H9 (cell line): ENCODE measurements at regions not wholly inside any gene's neighbourhood (a gene's known extent, or its start where the extent isn't known, plus 50 kb on each side); places are given as distances from the start of the nearest gene placed in this dataset.

ENCODE experiments used
- DNase-seq: peaks from one replicate; pipeline ENCODE4 v3.0.0-alpha.2; 2017
- H2AFZ ChIP-seq: one replicate; pipeline ENCODE4 v1.6.1; 2013; ENCODE audit warnings: mild to moderate bottlenecking, low read length, control low read depth, moderate library complexity
- H2AK5ac ChIP-seq: 2 replicates; pipeline ENCODE4 v1.6.1; 2013; ENCODE audit warnings: low read length, control low read depth, mixed read lengths; ENCODE audit not compliant: insufficient read length
- H2BK120ac ChIP-seq: one replicate; pipeline ENCODE4 v1.6.1; 2013; ENCODE audit warnings: low read depth, mild to moderate bottlenecking, low read length, control low read depth, inconsistent platforms; ENCODE audit not compliant: poor library complexity, severe bottlenecking
- H2BK12ac ChIP-seq: 2 replicates; pipeline ENCODE4 v1.6.1; 2013; ENCODE audit warnings: low read length, control low read depth, mixed read lengths, low read depth; ENCODE audit not compliant: insufficient read length
- H2BK15ac ChIP-seq: 2 replicates; pipeline ENCODE4 v1.6.1; 2013; ENCODE audit warnings: low read depth, low read length, control low read depth
- H2BK20ac ChIP-seq: one replicate; pipeline ENCODE4 v1.6.1; 2013; ENCODE audit warnings: low read depth, mild to moderate bottlenecking, low read length, control low read depth, inconsistent platforms; ENCODE audit not compliant: poor library complexity, severe bottlenecking
- H2BK5ac ChIP-seq: 2 replicates; pipeline ENCODE4 v1.6.1; 2013; ENCODE audit warnings: low read length, control low read depth, mixed read lengths; ENCODE audit not compliant: insufficient read length
- H3K14ac ChIP-seq: 2 replicates; pipeline ENCODE4 v1.6.1; 2013; ENCODE audit warnings: low read length, control low read depth; ENCODE audit not compliant: insufficient read depth
- H3K18ac ChIP-seq: 2 replicates; pipeline ENCODE4 v1.6.1; 2013; ENCODE audit warnings: low read depth, mild to moderate bottlenecking, mixed read lengths, low read length, control low read depth; ENCODE audit not compliant: insufficient read length
- H3K23ac ChIP-seq: 2 replicates; pipeline ENCODE4 v1.6.1; 2013; ENCODE audit warnings: low read length, control low read depth, mixed read lengths, low read depth; ENCODE audit not compliant: insufficient read length
- H3K23me2 ChIP-seq: 2 replicates; pipeline ENCODE4 v1.6.1; 2013; ENCODE audit warnings: low read depth, mild to moderate bottlenecking, mixed read lengths, low read length, control low read depth; ENCODE audit not compliant: insufficient read length, poor library complexity, severe bottlenecking
- H3K27ac ChIP-seq: 2 replicates; pipeline ENCODE4 v1.5.1; 2013; ENCODE audit warnings: low read length, control low read depth, mixed read lengths, low read depth; ENCODE audit not compliant: insufficient read length
- H3K27me3 ChIP-seq: 2 replicates; pipeline ENCODE4 v1.6.1; 2013; ENCODE audit warnings: low read length, control low read depth, inconsistent platforms; ENCODE audit not compliant: insufficient read depth
- H3K4ac ChIP-seq: 2 replicates; pipeline ENCODE4 v1.6.1; 2013; ENCODE audit warnings: low read depth, mild to moderate bottlenecking, control low read depth, inconsistent platforms, low read length, moderate library complexity
- H3K4me1 ChIP-seq: 2 replicates; pipeline ENCODE4 v1.6.1; 2013; ENCODE audit warnings: low read length, control low read depth, inconsistent platforms; ENCODE audit not compliant: insufficient read depth
- H3K4me2 ChIP-seq: 2 replicates; pipeline ENCODE4 v1.6.1; 2013; ENCODE audit warnings: low read length, control low read depth, mixed read lengths; ENCODE audit not compliant: insufficient read length, insufficient read depth
- H3K56ac ChIP-seq: 2 replicates; pipeline ENCODE4 v1.6.1; 2013; ENCODE audit warnings: low read depth, mild to moderate bottlenecking, mixed read lengths, low read length, control low read depth; ENCODE audit not compliant: insufficient read length
- H3K79me1 ChIP-seq: 2 replicates; pipeline ENCODE4 v1.6.1; 2013; ENCODE audit warnings: low read depth, mild to moderate bottlenecking, moderate library complexity, low read length, control low read depth, inconsistent platforms; ENCODE audit not compliant: insufficient read depth, poor library complexity, severe bottlenecking
- H3K79me2 ChIP-seq: 2 replicates; pipeline ENCODE4 v1.6.1; 2013; ENCODE audit warnings: low read length, control low read depth, inconsistent platforms; ENCODE audit not compliant: insufficient read depth
- H3K9ac ChIP-seq: 2 replicates; pipeline ENCODE4 v1.6.1; 2013; ENCODE audit warnings: low read length, control low read depth, mixed read lengths; ENCODE audit not compliant: insufficient read length; ENCODE audit errors: extremely low read depth
- H3K9me3 ChIP-seq: one replicate; pipeline ENCODE4 v1.6.1; 2013; ENCODE audit warnings: low read depth, low read length, inconsistent platforms; ENCODE audit not compliant: control insufficient read depth
- H3T11ph ChIP-seq: one replicate; pipeline ENCODE4 v1.6.1; 2013; ENCODE audit warnings: mild to moderate bottlenecking, low read length, control low read depth, inconsistent platforms
- H4K20me1 ChIP-seq: one replicate; pipeline ENCODE4 v1.6.1; 2013; ENCODE audit not compliant: control insufficient read depth, insufficient read length, insufficient read depth
- H4K5ac ChIP-seq: 2 replicates; pipeline ENCODE4 v1.6.1; 2013; ENCODE audit warnings: low read depth, mild to moderate bottlenecking, mixed read lengths, low read length, control low read depth; ENCODE audit not compliant: insufficient read length
- H4K8ac ChIP-seq: replicated peaks from 2 replicates; pipeline ENCODE4 v1.6.1; 2013; ENCODE audit warnings: low read length, control low read depth, mixed read lengths, low read depth; ENCODE audit not compliant: insufficient read length
- H4K91ac ChIP-seq: 2 replicates; pipeline ENCODE4 v1.6.1; 2013; ENCODE audit warnings: low read depth, mild to moderate bottlenecking, moderate library complexity, mixed read lengths, low read length, control low read depth; ENCODE audit not compliant: insufficient read length
- H3K27ac Mint-ChIP-seq, 3 experiments: 2 replicates in 2 of 3; 3 replicates in 1 of 3; pipeline ENCODE4 v1.8.0; 2020 to 2021; ENCODE audit warnings: mixed read lengths in 3 of 3, mild to moderate bottlenecking in 1 of 3, moderate library complexity in 1 of 3
- H3K27me3 Mint-ChIP-seq: 2 replicates; pipeline ENCODE4 v1.8.0; 2021; ENCODE audit warnings: low read depth, mild to moderate bottlenecking, moderate library complexity, mixed read lengths
- H3K36me3 Mint-ChIP-seq, 3 experiments: 2 replicates in 2 of 3; 3 replicates in 1 of 3; pipeline ENCODE4 v1.8.0; 2020 to 2021; ENCODE audit warnings: low read depth in 3 of 3, mixed read lengths in 3 of 3; ENCODE audit not compliant: insufficient read depth in 1 of 3
- H3K4me1 Mint-ChIP-seq, 2 experiments: 2 replicates each; pipeline ENCODE4 v1.8.0; 2020; ENCODE audit warnings: mixed read lengths in 2 of 2
- H3K4me3 Mint-ChIP-seq, 2 experiments: 2 replicates in 1 of 2; 3 replicates in 1 of 2; pipeline ENCODE4 v1.8.0; 2020 to 2021; ENCODE audit warnings: mild to moderate bottlenecking in 2 of 2, mixed read lengths in 2 of 2, moderate library complexity in 1 of 2
- H3K9me3 Mint-ChIP-seq, 2 experiments: 2 replicates in 1 of 2; 3 replicates in 1 of 2; pipeline ENCODE4 v1.8.0; 2020; ENCODE audit warnings: mild to moderate bottlenecking in 2 of 2, mixed read lengths in 2 of 2, moderate library complexity in 1 of 2
- CTCF ChIP-seq: fragments of 200-600 bp; sonication (generic); conservative IDR thresholded peaks from 3 replicates; pipeline ENCODE4 v1.8.0; 2021; ENCODE audit warnings: antibody characterized with exemption, mild to moderate bottlenecking
- WGBS: extraction: QIAGEN DNeasy Blood & Tissue Kit; methylation state at CpG from one replicate; pipeline ENCODE4 v1.1.7; 2013; ENCODE audit warnings: missing lambda C conversion rate, low lambda C conversion rate, mixed read lengths; ENCODE audit not compliant: insufficient read length; ENCODE audit errors: extremely low coverage; 5-methylcytosine and 5-hydroxymethylcytosine counted together

- Histone ChIP-seq H3K14ac (no peak overlapping the region), H3T11ph (no peak overlapping the region), H4K91ac (no peak overlapping the region), H3K4ac (no peak overlapping the region), H4K5ac (no peak overlapping the region), H2BK15ac (no peak overlapping the region), H3K9ac (no peak overlapping the region), H4K20me1 (no peaks in the 10 kb centered on the region), H4K8ac (no peak overlapping the region), H3K56ac (no peak overlapping the region), H2BK12ac (no peak overlapping the region), H3K4me1 (peaks cover 2% of the 10 kb centered on the region), H2BK120ac (no peak overlapping the region), H3K18ac (no peak overlapping the region), H3K23ac (no peak overlapping the region), H3K9me3 (no peaks in the 10 kb centered on the region), H3K27me3 (peaks cover 84% of the 10 kb centered on the region), H3K4me2 (peak overlapping the region; percentile 67), H3K27ac (no peak overlapping the region), H2AK5ac (no peak overlapping the region), H2BK5ac (no peak overlapping the region), H3K23me2 (peaks cover 7% of the 10 kb centered on the region), H3K79me1 (no peaks in the 10 kb centered on the region), H2AFZ (no peak overlapping the region), H2BK20ac (no peak overlapping the region), H3K79me2 (no peaks in the 10 kb centered on the region)
- no peak overlapping the region for H3K27ac Mint-ChIP-seq
- peaks cover 0 to 2% (median 0%) of the 10 kb centered on the region in 3 experiments; a peak in 1 of 7 replicates for H3K36me3 Mint-ChIP-seq
- peaks cover 21 to 37% of the 10 kb centered on the region in 2 experiments for H3K4me1 Mint-ChIP-seq
- WGBS, result no CpG with 5 or more reads among the region's 42 CpGs
- DNase-seq, result peak; percentile 65
- H3K27me3 Mint-ChIP-seq, result peaks cover 99% of the 10 kb centered on the region
- no peaks in the 10 kb centered on the region; a peak in 2 of 5 replicates for H3K9me3 Mint-ChIP-seq
- TF ChIP-seq CTCF, result no peak
- H3K4me3 Mint-ChIP-seq, result peak overlapping the region; percentile 42 to 74
Measured at GRCh38 chr4:41873380-41874295, 61.6 kb upstream of the TMEM33 start.
